B cell (primary cell): ENCODE measurements at regions not wholly inside any gene's neighbourhood (a gene's known extent, or its start where the extent isn't known, plus 50 kb on each side); places are given as distances from the start of the nearest gene placed in this dataset.

Experiments
- ATAC-seq: fragments of 200-7000 bp; cut with Tn5 transposase; one replicate; pipeline ENCODE4 v1.10.0; 2021; ENCODE audit warnings: low read depth, mild to moderate bottlenecking, moderate number of reproducible peaks, moderate library complexity
- CTCF ChIA-PET: fragments of 350-600 bp; sonication (Branson Sonifier 250); formaldehyde crosslinking; loops from one replicate; lab custom pipeline; 2021; ENCODE audit warnings: antibody characterized with exemption, inconsistent platforms; lab: Charles Lee
- POLR2A ChIA-PET: fragments of 350-600 bp; sonication (Branson Sonifier 250); formaldehyde crosslinking; loops from one replicate; lab custom pipeline; 2021; ENCODE audit warnings: antibody characterized with exemption; lab: Charles Lee
- DNase-seq: peaks from one replicate; pipeline ENCODE4 v3.0.0; 2013
- H2AFZ ChIP-seq: 2 replicates; pipeline ENCODE4 v1.6.1; 2012; ENCODE audit warnings: mild to moderate bottlenecking, low read depth, low read length; ENCODE audit not compliant: insufficient read depth, poor library complexity, severe bottlenecking
- H3K27ac ChIP-seq, 2 donors: 1 replicate in 1 of 2; 2 replicates in 1 of 2; pipeline ENCODE4 v1.5.1; 2012 to 2013; ENCODE audit warnings: low read length in 2 of 2, mild to moderate bottlenecking in 2 of 2, moderate library complexity in 1 of 2
- H3K27me3 ChIP-seq, 4 experiments: fragments of 200-600 bp in 1 of 4; sonication (generic) in 1 of 4; replicated peaks in 1 of 4; 1 replicate in 2 of 4; 2 replicates in 2 of 4; pipeline versions ENCODE4 v1.6.1 to v1.7.0; 2013 to 2016; ENCODE audit warnings: low read length in 3 of 4, mild to moderate bottlenecking in 2 of 4, mixed read lengths in 1 of 4, moderate library complexity in 1 of 4; ENCODE audit not compliant: insufficient read depth in 4 of 4, control insufficient read depth in 3 of 4; ENCODE audit errors: control extremely low read depth in 1 of 4
- H3K36me3 ChIP-seq, 2 experiments: replicated peaks in 1 of 2; 1 replicate in 1 of 2; 2 replicates in 1 of 2; pipeline versions ENCODE4 v1.6.1 to v1.7.1; 2013; ENCODE audit warnings: low read length in 1 of 2; ENCODE audit not compliant: insufficient read depth in 2 of 2, control insufficient read depth in 1 of 2; ENCODE audit errors: control extremely low read depth in 1 of 2, extremely low read depth in 1 of 2
- H3K4me1 ChIP-seq, 2 donors: fragments of 200-600 bp in 1 of 2; sonication (generic) in 1 of 2; 1 replicate in 1 of 2; 2 replicates in 1 of 2; pipeline versions ENCODE4 v1.5.1 to v1.6.1; 2013 to 2017; ENCODE audit warnings: low read length in 2 of 2; ENCODE audit not compliant: control insufficient read depth in 2 of 2, insufficient read depth in 2 of 2
- H3K4me2 ChIP-seq: replicated peaks from 2 replicates; pipeline ENCODE3; 2012; ENCODE audit warnings: mild to moderate bottlenecking, low read depth, low read length; ENCODE audit not compliant: poor library complexity, severe bottlenecking
- H3K4me3 ChIP-seq, 5 experiments: fragments of 200-600 bp in 1 of 5; sonication (generic) in 1 of 5; 1 replicate in 3 of 5; 2 replicates in 2 of 5; pipeline versions ENCODE4 v1.5.1 to v1.7.0; 2011 to 2016; ENCODE audit warnings: low read length in 4 of 5, mild to moderate bottlenecking in 4 of 5, low read depth in 2 of 5, control low read depth in 1 of 5, moderate library complexity in 1 of 5; ENCODE audit not compliant: insufficient read depth in 1 of 5; ENCODE audit errors: control extremely low read depth in 1 of 5, extremely low read depth in 1 of 5
- H3K79me2 ChIP-seq: fragments of 200-600 bp; sonication (generic); one replicate; pipeline ENCODE4 v1.6.0; 2016; ENCODE audit warnings: low read length; ENCODE audit not compliant: control insufficient read depth, insufficient read depth
- H3K9ac ChIP-seq: fragments of 200-600 bp; sonication (generic); 2 replicates; pipeline ENCODE4 v1.6.1; 2017; ENCODE audit warnings: mild to moderate bottlenecking, low read length, moderate library complexity
- H3K9me3 ChIP-seq, 3 donors: one replicate each; pipeline versions ENCODE4 v1.6.1 to v1.7.1; 2013; ENCODE audit warnings: low read length in 2 of 3; ENCODE audit not compliant: control insufficient read depth in 2 of 3, insufficient read depth in 1 of 3; ENCODE audit errors: control extremely low read depth in 1 of 3
- H4K20me1 ChIP-seq: 2 replicates; pipeline ENCODE4 v1.6.0; 2012; ENCODE audit warnings: mild to moderate bottlenecking, low read length; ENCODE audit not compliant: insufficient read depth, control insufficient read depth, poor library complexity, severe bottlenecking
- H3K27ac Mint-ChIP-seq: one replicate; pipeline ENCODE4 v1.8.0; 2021; ENCODE audit warnings: mixed read lengths
- H3K27me3 Mint-ChIP-seq: one replicate; pipeline ENCODE4 v1.8.0; 2021; ENCODE audit warnings: mixed read lengths
- H3K4me1 Mint-ChIP-seq: one replicate; pipeline ENCODE4 v1.8.0; 2021; ENCODE audit warnings: mixed read lengths
- H3K4me3 Mint-ChIP-seq: one replicate; pipeline ENCODE4 v1.8.0; 2021; ENCODE audit warnings: mixed read lengths
- H3K9me3 Mint-ChIP-seq: one replicate; pipeline ENCODE4 v1.8.0; 2022; ENCODE audit warnings: mixed read lengths; ENCODE audit not compliant: insufficient read depth
- CTCF ChIP-seq: fragments of 200-600 bp; IDR thresholded peaks from one replicate; pipeline ENCODE4 v1.8.0; 2022; ENCODE audit warnings: antibody characterized with exemption, mild to moderate bottlenecking
- EZH2 ChIP-seq: IDR thresholded peaks from 2 replicates; pipeline ENCODE4 v1.6.1; 2012; ENCODE audit warnings: borderline replicate concordance, low read depth, mild to moderate bottlenecking, moderate library complexity, low read length; ENCODE audit not compliant: insufficient read depth, poor library complexity, severe bottlenecking
- whole genome bisulfite sequencing: methylation state at CpG from one replicate; pipeline ENCODE4 v1.1.5; 2013; ENCODE audit warnings: missing lambda C conversion rate; ENCODE audit not compliant: insufficient coverage; 5-methylcytosine and 5-hydroxymethylcytosine counted together
- intact Hi-C: fragments of 100-400 bp; cut with micrococcal nuclease; formaldehyde crosslinking; loops from one replicate; pipeline ENCODE4 v1.10.0; 2022

- Histone ChIP-seq H3K9ac (no peak overlapping the region), H3K27me3 (no peaks in the 10 kb centered on the region), H3K79me2 (no peaks in the 10 kb centered on the region), H3K9me3 (no peaks in the 10 kb centered on the region), H3K4me1 (no peaks in the 10 kb centered on the region), H3K36me3 (no peaks in the 10 kb centered on the region), H2AFZ (no peak overlapping the region), H3K27ac (no peak overlapping the region), H3K4me2 (no peak overlapping the region), H4K20me1 (no peaks in the 10 kb centered on the region), H3K4me3 (no peak overlapping the region)
- no peaks in the 10 kb centered on the region for H3K4me1 Mint-ChIP-seq
- ChIA-PET POLR2A (no interaction called here), CTCF (no interaction called here)
- H3K9me3 Mint-ChIP-seq, result no peaks in the 10 kb centered on the region
- no peak overlapping the region for H3K4me3 Mint-ChIP-seq
- TF ChIP-seq EZH2 (no peak), CTCF (no peak)
- 93% methylated on average over 3 of the region's 5 CpGs for WGBS
- no peak for ATAC-seq
- H3K27ac Mint-ChIP-seq, result no peak overlapping the region
- intact Hi-C loops, result no loop called here
- no peak for DNase-seq
- peaks cover 7% of the 10 kb centered on the region for H3K27me3 Mint-ChIP-seq
Measured at GRCh38 chr2:212712466-212712865, 173.9 kb upstream of the ERBB4 start.

- POLR2A ChIA-PET, result no interaction called here
- TF ChIP-seq CTCF (no peak), EZH2 (no peak)
- Histone ChIP-seq H3K79me2 (no peaks in the 10 kb centered on the region), H3K4me2 (no peak overlapping the region), H3K27me3 (no peaks in the 10 kb centered on the region), H3K9ac (no peak overlapping the region), H2AFZ (no peak overlapping the region), H3K9me3 (no peaks in the 10 kb centered on the region), H3K4me3 (no peak overlapping the region), H4K20me1 (no peaks in the 10 kb centered on the region), H3K27ac (no peak overlapping the region), H3K4me1 (no peaks in the 10 kb centered on the region), H3K36me3 (no peaks in the 10 kb centered on the region)
- Mint-ChIP-seq H3K4me1 (no peaks in the 10 kb centered on the region), H3K27me3 (peaks cover 7% of the 10 kb centered on the region), H3K27ac (no peak overlapping the region), H3K9me3 (no peaks in the 10 kb centered on the region), H3K4me3 (no peak overlapping the region)
- CTCF ChIA-PET, result no interaction called here
- DNase-seq (no peak), ATAC-seq (no peak)
- WGBS, result no CpG with 5 or more reads among the region's 3 CpGs
- intact Hi-C loops, result no loop called here
Measured at GRCh38 chr2:212711856-212712255, 173.3 kb upstream of the ERBB4 start.
